SIG-M5 (cell line): ENCODE measurements at regions not wholly inside any gene's neighbourhood (a gene's known extent, or its start where the extent isn't known, plus 50 kb on each side); places are given as distances from the start of the nearest gene placed in this dataset.

Source experiments
- DNase-seq: peaks from one replicate; lab custom pipeline; 2025; lab: John Stamatoyannopoulos, UW

GRCh38 chr5:17129093-17129849, 88.2 kb upstream of the BASP1 start:
- no peak for DNase-seq

GRCh38 chr5:17130302-17130701, 87.1 kb upstream of the BASP1 start:
- peak; percentile 27 for DNase-seq

GRCh38 chr5:17132444-17133083, 84.9 kb upstream of the BASP1 start:
- no peak for DNase-seq

GRCh38 chr5:17135050-17135449, 82.4 kb upstream of the BASP1 start:
- no peak for DNase-seq

- DNase-seq: no peak
Measured at GRCh38 chr5:17143335-17143734, 74.1 kb upstream of the BASP1 start.

GRCh38 chr5:17146280-17146841, 71.1 kb upstream of the BASP1 start:
- no peak for DNase-seq

GRCh38 chr5:17147170-17147569, 70.3 kb upstream of the BASP1 start:
- DNase-seq: no peak

GRCh38 chr5:17147617-17148016, 69.8 kb upstream of the BASP1 start:
- no peak for DNase-seq

- DNase-seq: no peak
Measured at GRCh38 chr5:17148481-17148880, 69.0 kb upstream of the BASP1 start.

GRCh38 chr5:17149786-17150185, 67.6 kb upstream of the BASP1 start:
- DNase-seq: no peak

- DNase-seq: no peak
Measured at GRCh38 chr5:17150531-17150930, 66.9 kb upstream of the BASP1 start.

- DNase-seq: no peak
Measured at GRCh38 chr5:17151686-17152085, 65.7 kb upstream of the BASP1 start.

- no peak for DNase-seq
Measured at GRCh38 chr5:17154211-17154996, 63.0 kb upstream of the BASP1 start.

- DNase-seq: no peak
Measured at GRCh38 chr5:17156463-17156862, 61.0 kb upstream of the BASP1 start.

GRCh38 chr5:17157294-17157693, 60.1 kb upstream of the BASP1 start:
- DNase-seq: no peak

GRCh38 chr5:17157916-17158529, 59.4 kb upstream of the BASP1 start:
- no peak for DNase-seq

GRCh38 chr5:17160756-17161040, 56.7 kb upstream of the BASP1 start:
- DNase-seq: no peak

- DNase-seq: no peak
Measured at GRCh38 chr5:17161662-17162061, 55.8 kb upstream of the BASP1 start.

- no peak for DNase-seq
Measured at GRCh38 chr5:17163221-17163620, 54.2 kb upstream of the BASP1 start.

GRCh38 chr5:17167171-17167891, 50.1 kb upstream of the BASP1 start:
- no peak for DNase-seq
